ENCODE measurements at regions not wholly inside any gene's neighbourhood (a gene's known extent, or its start where the extent isn't known, plus 50 kb on each side); places are given as distances from the start of the nearest gene placed in this dataset.

DNA sequence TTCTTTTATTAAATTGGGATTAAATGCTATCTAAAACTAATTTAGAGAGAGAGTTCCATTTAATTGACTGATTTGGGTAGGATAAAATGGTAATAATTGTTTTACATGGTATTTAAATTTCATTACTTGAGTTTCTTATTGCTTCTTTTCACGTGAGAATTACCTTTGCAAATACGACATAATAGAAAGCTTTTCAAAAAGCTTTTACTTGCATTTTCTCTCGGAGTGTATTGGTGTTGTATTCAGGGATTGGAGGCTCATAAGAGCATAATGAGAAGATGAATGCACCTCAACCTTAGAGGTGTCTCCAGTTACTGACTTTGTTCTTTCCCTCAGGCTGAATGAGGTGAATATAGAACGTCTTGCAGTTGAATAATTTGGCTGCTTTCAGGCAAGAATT lies 67.4 kb upstream of the CPHXL start:
- no peak for TF ChIP-seq CTCF (IDR thresholded peaks at IDR 0.05; ENCODE audit: low read depth, low read length)
- TF ChIP-seq EZH2phosphoT487 (IDR thresholded peaks at IDR 0.05; ENCODE audit: low read depth), result no peak

Measured in OCI-LY3 (cell line).